GM19328 (cell line): ENCODE measurements at regions not wholly inside any gene's neighbourhood (a gene's known extent, or its start where the extent isn't known, plus 50 kb on each side); places are given as distances from the start of the nearest gene placed in this dataset.

Source experiments
- ATAC-seq: cut with Tn5 transposase; IDR thresholded peaks from one replicate; pipeline ENCODE4 v1.9.1; 2021; ENCODE audit warnings: mild to moderate bottlenecking, moderate library complexity; ENCODE audit not compliant: unreplicated experiment

DNA sequence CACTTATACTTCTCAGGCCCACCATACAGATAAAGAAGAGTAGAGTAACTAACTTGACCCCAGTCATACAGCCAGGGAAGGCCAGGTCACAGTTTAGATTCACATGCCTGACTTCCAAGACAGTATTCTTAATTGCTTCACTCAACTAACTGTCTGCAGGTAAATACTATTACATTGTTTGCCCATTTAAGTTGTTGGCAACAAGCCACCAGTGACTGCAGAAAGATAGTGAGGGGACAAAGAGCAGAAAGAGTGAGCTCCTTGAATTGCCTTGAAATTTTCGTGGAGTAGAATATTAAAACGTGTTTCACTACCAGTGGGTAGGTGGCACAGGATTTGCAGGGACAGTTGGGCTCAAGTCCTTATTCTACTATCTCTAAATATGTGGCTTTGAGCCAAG lies 146.3 kb upstream of the RMST start:
- ATAC-seq, result no peak

- ATAC-seq, result no peak
Observed at GRCh38 chr12:97321621-97322020, 141.0 kb upstream of the RMST start.

DNA sequence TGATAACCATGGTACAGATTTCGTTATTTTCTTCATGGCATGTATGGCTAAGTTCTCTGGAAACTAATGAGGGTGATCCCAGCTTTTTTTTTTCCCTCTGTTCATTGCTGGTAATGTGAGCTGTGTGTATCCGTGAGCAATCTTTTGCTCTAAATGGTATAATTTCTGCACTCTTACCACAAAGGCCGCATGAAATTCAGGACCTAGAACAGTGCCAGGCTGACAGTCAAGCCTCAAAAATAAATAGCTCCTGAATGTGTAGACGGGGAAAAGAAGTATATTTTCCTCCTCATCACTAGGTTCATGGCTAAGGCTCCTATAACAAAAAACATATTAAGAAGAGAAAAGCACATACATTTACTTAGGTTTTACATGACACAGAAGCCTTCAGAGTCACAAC lies 140.2 kb upstream of the RMST start:
- ATAC-seq, result no peak

GRCh38 chr12:97323154-97323553 lies 139.4 kb upstream of the RMST start:
- ATAC-seq, result no peak

DNA sequence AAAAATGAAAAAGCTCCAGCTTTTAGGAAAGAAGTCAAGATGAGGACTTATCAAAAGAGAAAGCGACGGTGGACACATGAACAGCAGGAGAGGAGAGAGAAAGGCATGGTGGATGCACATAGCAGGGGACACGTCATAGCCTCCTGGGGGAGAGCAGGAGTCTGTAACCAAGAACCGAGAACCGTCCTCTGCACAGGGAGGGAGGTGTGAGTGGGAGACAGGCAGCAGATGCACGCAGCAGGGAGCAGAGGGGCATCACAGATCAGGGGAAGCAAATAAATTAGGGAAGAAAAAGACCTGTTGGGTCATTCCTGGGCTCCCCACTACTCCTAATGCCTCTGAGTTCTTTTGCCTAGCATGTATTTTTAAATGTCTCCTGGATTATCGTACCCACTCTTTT lies 138.1 kb upstream of the RMST start:
- no peak for ATAC-seq

DNA sequence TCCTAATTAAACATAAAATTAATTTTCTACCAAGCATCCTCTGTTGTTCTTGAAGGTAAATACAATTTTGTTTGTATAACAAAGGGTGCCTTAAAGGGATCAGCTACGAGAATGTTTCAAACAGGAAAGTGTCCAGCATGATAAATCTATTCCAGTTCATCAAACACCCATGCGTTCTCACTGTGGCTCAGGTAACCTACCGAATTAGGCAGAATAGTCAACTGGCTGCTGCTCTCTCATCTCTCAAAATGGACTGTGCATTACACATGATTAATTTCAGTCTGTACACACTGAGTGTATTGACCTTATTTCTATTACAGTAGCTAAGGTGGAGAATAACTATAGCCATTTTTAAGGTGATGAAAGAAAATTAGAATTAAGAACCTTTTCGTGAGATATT lies 127.5 kb upstream of the RMST start:
- no peak for ATAC-seq

DNA sequence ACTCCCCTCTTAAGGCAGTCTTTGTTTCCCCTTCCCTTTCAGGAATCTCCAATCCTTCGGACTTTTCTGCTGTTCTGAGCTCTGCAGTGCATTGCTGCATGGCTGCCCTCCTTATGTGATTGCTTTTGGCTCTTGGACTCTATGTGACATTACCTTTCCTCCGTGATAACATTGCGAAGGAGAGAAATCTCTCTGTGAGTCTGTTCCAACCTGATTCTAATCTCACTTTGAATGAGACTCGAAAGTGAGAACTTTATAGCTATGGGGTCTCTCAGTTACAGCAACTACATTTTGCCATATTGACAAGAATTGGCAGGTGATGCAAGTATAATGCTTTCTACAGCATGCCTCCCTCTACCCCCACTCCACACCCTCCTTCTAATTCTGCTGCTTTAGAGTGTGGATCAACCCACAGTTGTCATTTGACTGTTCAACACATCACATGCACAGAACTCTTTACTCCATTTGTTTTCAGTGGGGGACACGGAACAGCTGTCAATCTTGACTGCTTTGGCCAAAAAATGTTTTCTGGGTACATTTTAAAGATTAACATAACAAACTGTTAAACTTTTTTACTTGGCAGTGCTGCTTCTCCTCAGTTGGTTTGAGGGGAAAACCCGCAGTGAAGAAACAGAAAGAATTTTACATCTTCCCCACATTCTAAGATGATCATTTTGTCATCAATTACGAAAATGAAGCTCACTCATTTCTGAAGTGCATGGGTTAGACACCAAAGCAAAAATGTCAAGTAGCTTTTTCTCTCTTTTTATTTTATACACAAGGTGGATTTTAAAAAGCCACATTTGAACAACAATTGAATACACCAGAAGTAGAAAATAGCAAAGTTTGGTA lies 125.5 kb upstream of the RMST start:
- no peak for ATAC-seq

GRCh38 chr12:97342130-97342529 lies 120.5 kb upstream of the RMST start:
- ATAC-seq, result no peak

DNA sequence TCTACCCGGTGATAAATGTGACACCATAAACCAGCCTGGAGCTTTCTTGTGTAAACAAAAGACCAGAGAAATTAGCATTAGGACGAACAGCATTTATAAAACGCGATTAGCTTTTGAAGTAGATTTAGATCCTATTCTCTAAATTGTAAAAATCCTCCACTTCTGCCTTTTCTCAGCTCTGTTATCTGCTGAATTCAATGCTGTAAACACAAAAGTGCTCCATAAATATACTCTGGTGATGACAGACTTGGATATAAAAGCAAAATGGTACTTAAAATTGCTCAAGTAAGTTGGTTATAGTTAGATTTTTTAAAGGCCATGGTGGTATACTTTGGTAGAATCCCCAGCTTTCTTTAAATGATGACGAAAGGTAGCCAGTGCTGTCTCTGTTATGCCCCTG lies 114.6 kb upstream of the RMST start:
- no peak for ATAC-seq

- ATAC-seq, result no peak
Observed at GRCh38 chr12:97358361-97358760, 104.2 kb upstream of the RMST start.

GRCh38 chr12:97359021-97359690 lies 103.4 kb upstream of the RMST start:
- ATAC-seq, result no peak

DNA sequence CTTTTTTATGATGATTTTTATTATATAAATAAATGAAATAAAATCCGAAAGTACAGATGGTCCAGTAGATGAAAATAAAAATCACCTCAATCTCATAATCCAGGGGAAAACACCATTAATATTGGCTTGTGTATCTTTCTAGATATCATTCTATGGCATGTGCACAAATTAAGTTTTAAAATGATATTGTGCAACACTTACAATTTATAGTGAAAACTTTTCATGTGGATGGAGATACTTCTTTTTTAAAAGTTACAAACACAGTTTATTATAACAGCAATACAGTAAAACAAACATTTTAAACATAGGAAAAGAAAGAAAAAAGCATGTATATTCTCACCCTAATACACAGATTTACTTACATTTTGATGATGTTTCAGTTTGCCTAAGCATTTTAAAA lies 98.9 kb upstream of the RMST start:
- no peak for ATAC-seq

DNA sequence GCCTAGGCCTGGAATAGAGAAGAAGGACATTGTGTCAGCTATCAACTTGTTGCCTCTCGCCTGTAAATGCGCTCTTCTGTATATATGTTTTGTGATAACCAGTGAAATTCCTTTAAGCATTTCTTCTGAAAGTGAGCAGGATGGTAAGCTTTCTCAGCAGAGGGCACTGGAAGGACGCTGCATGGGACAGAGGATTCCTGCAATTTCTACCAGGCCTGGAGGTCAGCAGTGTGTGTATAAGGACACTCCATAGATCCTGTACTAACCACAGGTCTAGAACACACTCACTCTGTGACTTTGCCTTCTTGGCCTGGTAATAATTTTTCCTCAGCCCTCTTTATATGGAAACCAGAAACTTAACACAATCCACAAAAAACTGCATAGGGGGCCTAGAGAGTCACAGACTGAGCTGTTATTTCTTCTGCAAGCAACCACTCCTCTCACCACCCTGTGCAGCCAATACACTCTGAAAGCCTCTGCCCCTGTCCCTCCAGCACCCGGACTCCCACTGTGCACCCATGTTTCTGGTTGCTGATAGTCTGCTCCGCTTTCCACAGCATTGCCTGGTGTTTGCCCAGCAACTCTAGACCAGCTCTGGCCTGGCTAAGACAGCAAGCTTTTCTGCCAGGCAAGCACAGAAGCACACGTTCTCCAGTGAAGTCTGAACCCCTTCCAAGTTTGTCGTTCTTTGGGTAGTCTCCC lies 94.0 kb upstream of the RMST start:
- ATAC-seq, result no peak

GRCh38 chr12:97375310-97375709 lies 87.3 kb upstream of the RMST start:
- peak; percentile 71 for ATAC-seq

GRCh38 chr12:97380440-97380839 lies 82.2 kb upstream of the RMST start:
- no peak for ATAC-seq

GRCh38 chr12:97385121-97385520 lies 77.5 kb upstream of the RMST start:
- no peak for ATAC-seq

GRCh38 chr12:97386133-97386581 lies 76.4 kb upstream of the RMST start:
- ATAC-seq, result no peak

GRCh38 chr12:97387844-97388243 lies 74.8 kb upstream of the RMST start:
- no peak for ATAC-seq

GRCh38 chr12:97394657-97395056 lies 67.9 kb upstream of the RMST start:
- no peak for ATAC-seq

DNA sequence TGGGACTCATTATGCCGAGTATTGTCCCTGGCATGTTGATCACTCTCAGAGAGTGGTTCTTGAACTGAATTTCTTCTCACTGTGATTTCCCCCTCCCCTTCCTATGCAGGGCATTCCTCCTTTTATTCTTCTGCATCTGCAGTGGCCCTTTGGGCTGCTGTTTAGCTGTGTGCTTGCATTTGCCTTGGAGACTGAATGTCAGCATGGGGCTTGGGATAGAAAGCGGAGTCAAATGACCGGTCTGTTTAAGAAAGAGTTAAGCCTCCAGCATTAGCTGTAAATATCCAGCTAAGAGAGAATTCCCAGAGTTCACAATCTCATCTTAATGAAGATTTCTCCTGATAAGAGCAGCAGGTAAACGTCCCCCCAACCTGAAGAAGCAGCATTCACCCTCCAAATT lies 65.6 kb upstream of the RMST start:
- no peak for ATAC-seq

DNA sequence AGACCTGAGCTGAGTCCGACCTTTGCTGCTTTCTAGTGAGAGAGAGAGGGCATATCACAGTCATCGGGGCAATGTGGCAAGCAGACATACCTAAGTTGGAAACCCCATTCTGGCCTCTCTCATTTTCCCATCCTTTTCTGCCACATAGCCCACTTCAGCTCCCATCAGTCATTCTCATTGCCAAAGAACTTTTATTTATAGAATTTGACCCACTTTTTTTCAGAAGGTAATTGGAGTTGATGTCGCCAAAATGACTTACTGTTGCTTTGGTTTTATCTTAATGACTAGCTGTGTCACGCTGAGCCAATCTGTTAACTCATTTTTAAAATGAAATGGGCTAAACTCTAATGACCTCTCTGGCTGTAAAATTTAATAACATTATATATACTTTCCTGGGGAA lies 63.9 kb upstream of the RMST start:
- ATAC-seq, result no peak

DNA sequence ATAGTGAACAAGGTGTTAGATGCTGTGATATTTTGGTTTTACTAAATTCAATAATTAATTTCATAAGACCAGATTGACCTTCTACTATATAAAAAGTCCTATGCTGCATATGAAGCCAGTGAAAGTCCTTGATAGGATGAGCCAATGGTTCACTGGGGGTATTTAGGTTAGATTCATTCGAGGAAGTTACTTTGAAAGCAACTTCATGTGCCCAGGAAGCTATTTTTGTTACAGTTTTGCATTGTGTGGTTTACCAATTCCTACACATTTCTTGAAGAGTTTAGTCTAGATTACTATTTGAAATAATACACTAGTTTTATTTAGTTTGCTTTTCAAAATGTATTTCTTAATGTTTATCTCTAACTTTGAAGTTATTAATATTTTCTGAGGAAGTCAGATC lies 58.5 kb upstream of the RMST start:
- ATAC-seq, result peak; percentile 45
